GM21576 (cell line): ENCODE measurements at regions not wholly inside any gene's neighbourhood (a gene's known extent, or its start where the extent isn't known, plus 50 kb on each side); places are given as distances from the start of the nearest gene placed in this dataset.
A peak's percentile ranks its signal among the peaks of the same experiment; 100 is the strongest.

Source experiments
- ATAC-seq: cut with Tn5 transposase; IDR thresholded peaks from one replicate; pipeline ENCODE4 v1.9.1; 2021; ENCODE audit warnings: mild to moderate bottlenecking, moderate library complexity; ENCODE audit not compliant: unreplicated experiment

DNA sequence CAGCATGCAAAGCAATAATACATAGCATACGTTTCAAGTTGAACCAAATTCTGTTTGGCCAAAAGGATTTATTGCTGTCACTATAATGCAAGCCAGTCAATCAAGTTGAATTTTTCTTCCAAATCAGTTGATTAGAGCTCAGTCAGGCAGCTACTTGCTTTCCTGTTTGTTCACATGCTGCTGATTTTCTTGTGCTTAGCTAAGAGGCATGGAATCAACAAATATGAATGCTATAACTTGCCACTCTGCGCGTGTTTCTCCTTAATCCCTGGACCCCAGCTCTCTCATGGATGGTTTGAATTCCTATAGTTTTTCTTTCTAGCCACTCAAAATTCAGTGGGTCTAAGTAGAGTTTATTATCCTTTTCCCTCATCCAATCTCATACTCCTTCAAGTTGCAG is 311.3 kb downstream of the KLF5 start:
- no peak for ATAC-seq

DNA sequence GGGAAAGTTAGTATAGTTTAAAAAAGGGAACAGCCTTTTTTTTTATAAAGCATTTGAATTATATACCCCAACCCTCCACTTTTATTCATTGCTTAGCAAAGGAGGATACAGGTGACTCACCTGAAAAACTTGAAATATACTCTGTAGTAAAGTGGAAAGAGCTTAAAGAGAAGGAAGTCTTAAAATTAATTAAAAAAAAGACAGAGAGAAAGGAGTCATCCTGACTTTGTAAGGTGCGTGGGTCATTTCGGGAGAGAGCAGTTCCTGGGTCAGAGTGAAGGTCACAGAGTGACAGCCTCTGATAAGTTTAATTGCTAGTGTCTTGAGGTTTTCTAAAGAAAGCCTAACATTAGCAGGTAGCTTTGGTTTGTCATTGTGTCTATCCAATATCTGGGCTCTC is 310.3 kb downstream of the KLF5 start:
- no peak for ATAC-seq

DNA sequence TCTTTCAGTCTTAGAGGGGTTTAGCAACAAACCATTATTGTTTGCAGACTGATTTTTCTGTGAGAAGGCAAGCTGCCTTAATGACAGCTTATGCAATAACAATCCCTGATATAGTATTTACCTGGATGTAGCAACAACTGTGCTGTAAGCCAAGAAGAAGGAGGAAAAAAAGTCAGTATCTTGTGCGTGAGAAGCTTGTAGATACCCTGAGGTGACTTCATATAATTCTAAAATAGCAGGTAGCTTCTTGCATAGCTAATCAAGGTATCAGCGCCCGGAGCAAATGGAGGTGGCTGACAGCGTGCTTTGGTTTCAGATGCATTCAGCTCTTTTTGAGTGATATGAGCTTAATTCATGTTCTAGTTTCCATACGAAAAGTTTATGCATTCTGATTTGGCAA is 309.8 kb downstream of the KLF5 start:
- ATAC-seq = no peak

DNA sequence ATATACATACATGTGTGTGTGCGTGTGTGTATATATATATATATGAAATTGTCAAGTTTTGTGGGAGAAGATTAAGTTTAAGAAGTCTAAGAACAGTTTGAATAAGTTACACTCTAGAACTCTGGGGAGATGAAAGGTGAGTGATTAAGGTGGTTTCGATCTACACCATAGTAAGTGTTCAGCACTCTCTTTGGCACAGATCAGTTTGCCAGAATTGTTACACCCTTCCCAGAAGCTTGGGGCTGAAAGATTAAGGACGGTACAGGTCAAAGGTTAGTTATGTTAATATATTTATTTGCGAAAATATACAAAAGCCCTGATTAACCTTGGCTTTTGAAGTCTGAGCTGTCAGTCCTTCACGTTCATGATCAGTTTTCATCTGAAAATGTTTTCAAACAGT is 309.1 kb downstream of the KLF5 start:
- no peak for ATAC-seq

DNA sequence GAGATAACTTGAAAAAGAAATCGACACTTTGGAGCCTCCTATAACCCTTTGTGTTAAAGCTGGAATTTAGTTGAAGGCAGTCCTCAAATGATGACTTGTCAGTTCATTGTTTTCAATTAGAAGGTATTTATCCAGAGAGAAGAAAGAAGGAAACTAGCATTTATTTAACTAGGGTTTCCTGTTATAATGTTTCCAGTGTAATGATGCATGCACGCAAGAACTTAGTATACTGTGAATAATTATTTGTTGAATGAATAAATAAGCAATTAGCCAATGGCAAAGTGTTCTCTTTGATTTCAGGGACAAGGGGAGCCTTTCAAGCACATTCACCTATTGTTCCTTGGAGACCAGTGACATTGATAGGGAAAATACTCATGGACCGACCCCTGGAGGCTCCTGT is 307.4 kb downstream of the KLF5 start:
- ATAC-seq = no peak

DNA sequence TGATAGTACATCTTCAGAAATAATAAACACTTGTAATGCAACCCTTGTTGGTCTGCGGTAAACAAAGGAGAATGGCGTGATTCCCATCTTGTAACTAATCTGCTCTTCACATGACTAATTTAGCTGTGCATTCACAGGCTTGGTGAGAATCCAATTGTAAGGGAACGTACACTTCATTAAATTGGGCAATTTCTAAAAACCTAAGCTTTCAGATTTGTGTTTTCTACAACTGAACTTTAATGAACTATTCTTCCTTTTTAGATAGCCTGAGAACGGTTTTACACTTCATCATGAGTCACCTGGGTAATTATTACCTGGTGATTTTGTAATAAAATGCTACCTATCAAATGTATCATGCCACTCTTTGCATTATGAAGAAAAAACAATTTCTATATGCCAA is 306.9 kb downstream of the KLF5 start:
- ATAC-seq = no peak

DNA sequence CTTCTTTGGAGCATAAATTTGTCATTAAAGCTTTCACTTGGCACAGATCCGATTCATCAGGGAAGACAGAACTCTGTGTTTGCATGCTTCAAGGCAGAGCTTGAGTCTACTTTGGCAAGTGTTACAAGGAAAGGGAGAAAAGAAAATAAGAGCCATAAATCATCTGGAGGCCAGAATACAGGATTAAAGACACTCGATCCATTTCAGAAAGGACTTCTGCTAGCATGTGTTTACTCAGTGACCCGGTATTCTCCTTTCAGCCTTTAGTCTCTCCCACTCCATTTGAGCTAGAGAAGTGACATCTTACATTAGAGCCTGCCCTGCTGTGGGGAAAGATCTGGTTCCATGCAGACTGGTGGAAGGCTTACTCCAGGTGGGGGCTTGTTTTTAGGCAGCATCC is 306.4 kb downstream of the KLF5 start:
- ATAC-seq = no peak

DNA sequence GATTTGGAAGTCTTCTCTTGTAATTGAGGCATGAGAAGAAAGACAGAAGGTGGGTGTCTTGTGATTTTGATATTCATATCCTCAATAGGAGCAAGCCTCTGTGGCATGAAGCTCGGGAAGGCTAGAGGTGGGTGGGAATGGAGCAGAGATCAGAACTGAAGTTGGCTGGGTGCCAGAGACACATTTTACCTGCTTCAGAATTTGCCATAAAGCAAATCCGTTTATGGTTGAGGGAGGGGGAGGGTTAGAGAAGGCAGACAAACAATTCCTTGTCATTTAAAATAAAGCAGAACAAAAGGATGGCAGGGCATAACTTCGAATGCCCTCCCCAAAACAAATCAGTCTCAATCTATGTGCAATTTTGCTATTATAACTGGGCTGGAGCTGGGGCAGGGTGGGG is 305.9 kb downstream of the KLF5 start:
- no peak for ATAC-seq

DNA sequence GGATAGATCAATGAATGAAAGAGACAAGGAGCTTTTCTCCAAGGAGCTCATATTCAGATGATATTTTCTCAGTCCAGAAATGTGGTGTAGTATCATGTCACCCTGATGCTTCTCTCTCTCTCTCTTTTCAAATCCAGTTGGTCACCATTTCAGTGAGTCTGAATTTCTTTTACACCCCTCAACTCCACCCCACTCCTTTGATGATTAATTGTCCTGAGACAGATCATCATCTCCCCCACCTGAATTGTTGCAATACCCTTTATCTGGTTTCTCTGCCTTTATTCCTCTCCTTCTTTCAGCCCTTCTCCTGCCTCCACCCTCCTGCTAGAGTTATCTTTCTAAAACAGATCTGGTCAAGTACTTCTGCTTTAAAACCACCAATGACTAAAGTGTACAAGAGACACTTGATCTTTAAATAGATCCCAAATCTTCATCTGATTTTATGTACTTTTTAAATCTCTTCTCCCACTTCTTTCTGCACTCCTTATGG is 299.8 kb downstream of the KLF5 start:
- no peak for ATAC-seq

DNA sequence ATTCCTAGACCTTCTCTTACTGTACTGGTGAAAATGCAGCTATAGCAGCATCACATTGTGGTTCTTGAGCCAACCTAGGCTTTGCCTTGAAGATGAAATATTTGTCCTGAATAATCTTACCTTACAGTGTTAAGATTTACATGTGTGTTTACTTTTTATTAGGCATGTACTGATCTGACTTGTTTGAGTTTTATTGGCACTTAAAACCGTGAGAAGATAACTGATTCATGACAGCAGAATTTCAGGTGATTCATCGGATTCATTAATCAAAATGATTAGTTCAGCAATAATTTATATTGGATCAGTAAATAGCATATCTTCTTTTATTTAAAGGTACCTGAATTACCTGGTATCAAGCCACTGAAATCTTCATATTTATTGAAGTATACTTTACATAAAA is 296.3 kb downstream of the KLF5 start:
- no peak for ATAC-seq

DNA sequence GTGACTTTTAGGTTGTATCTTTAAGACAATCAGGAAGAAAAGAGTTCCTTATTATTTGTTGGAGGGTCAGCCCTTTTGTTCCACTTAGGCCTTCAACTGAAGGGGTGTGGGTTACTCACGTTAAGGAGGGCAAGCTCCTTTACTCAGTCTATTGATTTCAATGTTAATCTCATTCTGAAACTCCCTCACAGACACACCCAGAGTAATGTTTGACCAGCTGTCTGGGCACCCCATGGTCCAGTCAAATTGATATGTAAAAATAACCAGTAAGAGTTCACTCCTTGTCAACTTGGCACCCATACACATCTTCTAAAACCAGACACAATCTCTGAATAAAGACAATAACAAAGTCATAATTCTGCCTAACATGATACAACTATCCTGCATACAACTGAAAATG is 292.9 kb downstream of the KLF5 start:
- ATAC-seq = no peak

DNA sequence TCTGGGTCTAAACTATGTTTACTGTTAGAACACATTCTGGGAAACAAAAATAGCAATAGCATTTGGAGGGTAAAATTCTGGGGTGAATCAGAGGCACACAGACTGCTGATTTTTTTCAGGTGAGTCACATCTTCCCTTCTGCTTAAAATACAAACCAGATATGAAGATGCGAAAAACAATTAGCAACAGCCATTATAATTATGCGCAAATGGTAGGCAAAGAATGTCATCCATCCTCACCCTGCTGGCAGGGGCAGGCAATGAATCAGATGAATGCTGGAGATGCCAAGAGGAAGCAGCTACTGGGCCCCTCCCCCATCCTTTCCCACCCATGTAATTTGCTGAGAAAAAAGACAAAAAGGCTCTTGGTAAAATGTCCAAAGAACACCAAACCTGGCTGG is 282.9 kb downstream of the KLF5 start:
- no peak for ATAC-seq

DNA sequence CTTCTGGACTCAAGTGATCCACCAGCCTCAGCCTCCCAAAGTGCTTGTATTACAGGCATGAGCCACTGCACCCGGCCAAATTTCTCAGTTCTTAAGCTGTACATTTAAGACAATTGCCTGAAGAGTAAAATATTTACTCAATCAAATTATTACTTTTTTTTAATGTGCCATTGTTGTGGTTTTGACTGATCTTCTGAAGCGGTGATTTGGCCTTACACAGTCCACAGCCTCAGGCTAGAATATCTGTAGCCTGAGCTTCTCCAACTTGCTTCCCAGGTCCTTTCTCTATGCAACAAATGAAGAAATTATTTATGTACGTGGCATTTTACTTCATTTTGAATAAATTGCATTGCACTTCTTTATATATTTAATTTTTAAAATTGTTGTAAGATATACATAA is 281.3 kb downstream of the KLF5 start:
- ATAC-seq = no peak

DNA sequence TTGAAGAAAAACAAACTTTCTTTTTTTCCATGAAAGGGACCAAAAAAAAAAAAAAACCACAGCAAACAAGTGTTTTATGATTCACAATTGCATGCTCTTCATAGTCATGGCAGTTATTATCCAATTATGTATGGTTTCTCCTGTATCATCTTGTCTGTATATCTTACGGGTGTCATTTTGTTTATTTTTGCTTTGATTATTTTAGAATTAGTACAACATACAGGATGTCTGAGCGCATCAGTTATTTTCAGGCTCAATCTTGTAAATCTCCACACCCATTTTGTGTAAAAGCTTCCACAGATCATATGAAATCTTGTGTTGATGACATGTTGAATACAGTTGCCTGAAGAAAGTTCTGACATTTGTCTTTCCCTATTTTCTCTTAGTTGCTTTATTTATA is 280.3 kb downstream of the KLF5 start:
- no peak for ATAC-seq

DNA sequence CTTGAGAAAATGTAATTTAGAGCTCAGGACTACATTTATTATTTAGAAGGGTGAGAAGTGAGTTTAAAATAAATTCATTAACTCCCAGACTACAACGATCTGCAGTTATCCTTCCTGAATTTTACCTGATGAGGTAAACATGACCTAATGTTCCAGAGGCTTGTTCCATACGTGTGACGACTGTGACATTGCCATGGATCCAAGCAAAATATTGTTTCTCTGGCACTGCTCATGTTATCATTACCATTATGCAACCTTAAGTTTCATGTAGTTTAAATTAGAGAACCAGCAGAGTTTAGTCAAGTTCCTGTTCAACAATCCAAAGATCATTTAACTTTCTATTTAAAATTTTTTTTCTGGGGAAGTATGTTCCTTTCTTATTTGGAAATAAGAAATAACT is 279.6 kb downstream of the KLF5 start:
- ATAC-seq = no peak

DNA sequence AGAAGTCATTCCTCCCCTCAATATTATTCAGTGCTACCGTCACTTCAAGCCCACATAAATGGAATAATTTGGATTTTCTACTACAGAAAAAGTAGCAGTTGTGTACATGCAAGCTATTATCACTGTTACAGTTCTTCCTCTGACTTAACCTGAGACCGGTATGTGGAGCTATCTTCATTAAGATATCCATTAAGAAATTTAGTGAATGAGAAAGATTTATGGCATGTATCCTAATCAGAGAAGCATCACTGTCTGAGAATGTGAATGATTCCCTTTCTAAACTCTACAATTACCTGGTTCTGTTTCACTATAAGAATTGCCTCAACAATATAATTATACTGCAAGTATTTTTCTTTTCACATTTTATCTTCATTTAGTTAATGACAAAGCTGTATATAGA is 278.7 kb downstream of the KLF5 start:
- no peak for ATAC-seq

DNA sequence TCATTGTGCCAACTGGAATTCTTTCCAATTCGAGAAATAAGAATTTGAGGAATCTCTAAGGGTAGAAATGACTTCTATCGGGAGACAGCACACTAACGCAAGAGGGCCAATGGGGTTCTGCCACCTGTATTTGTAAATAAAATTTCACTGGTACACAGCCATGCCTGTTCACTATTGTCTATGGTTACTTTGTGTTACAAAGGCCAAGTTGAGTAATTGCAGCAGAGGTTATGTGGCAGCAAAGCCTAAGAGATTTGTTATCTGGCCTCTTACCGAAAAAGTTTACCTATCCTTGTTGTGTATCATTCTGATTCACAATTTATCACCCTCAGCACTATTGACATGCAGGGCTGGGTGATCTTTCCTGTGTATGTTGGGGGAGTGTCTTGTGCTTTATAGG is 278.0 kb downstream of the KLF5 start:
- ATAC-seq = no peak

DNA sequence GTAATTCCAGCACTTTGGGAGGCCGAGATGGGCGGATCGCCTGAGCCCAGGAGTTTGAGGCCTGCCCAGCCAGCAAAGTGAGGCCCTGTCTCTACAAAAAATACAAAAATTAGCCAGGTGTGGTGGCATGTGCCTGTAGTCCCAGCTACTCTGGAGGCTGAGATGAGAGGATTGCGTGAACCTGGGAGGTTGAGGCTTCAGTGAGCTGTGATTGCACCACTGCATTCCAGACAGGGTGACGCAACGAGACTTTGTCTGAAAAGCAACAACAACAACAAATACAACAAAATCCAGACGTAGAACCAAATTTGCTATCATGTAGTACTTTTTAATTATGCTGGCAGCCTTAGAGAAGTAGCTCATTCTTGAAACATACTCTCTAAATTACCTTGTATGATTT is 277.1 kb downstream of the KLF5 start:
- ATAC-seq = no peak

DNA sequence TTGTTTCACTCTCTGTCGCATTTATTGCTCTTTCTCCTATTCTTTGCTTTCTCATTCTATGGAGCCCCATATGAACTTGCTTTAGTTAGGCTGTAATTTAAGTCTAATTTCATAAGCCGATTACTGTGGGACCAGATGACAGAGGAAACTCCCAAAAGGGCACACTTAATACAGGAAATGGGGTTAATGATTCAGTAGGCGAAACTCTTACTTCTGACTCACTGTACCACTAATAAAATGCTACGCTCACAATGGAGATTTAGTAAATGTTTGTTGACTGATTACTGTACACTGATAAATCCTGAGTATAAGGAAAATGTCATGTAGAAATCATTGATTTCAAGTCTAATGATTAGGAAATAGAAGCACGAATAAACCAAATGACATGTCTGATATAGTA is 276.4 kb downstream of the KLF5 start:
- peak; percentile 80 for ATAC-seq

DNA sequence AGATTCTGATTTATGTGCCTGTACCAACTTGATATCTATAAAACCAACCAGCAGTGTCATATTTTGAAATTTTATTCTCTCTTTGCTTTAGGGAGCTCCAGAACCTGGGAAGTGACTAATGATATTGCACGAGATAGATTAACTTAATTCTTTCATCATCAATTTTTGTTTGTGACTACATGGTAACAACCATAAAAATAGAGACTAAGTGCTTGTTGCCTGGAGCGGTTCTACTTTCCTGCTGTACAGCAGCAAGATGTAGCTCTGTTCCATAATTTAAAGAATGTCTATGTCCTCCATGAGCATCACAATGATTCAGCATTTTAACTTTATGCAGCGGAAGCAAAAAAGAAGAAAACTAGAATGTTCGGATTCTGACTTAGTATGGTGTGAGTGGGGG is 275.6 kb downstream of the KLF5 start:
- ATAC-seq = no peak

DNA sequence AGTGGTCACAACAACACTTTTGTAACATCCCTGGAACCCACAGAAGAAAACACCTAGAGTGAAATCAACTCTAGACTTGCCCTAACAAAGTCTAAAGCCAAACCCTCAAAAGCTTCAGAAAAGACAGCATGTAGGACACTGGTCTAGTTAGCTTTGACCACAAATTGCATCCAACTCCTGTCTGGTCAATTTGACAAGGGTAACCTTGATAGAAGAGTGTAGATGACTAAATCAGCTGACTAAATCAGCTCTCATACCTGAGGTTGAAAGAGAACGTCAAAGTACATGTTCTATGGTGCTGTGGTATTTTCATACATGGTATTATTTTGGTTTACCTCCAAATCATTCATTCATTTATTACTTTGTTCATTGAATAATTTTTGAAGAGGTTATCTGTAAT is 272.8 kb downstream of the KLF5 start:
- no peak for ATAC-seq

DNA sequence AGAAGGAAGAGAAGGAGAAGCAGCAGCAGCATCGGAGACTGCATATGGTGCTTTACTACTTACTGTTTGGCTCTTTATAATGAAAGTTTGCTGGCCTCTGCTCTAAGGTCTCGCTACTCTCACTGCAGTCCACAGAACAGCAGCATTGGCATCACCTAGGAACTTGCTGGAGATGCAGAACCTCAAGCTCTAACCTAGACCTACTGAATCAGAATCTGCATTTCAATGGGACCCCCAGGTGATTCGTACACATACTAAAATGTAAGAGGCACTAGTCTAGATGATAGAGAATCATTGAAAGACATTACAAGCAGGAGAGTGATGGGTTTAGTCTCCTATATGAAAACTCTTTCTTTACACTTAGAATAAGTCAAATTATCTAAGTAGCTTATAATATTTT is 270.6 kb downstream of the KLF5 start:
- ATAC-seq = no peak

DNA sequence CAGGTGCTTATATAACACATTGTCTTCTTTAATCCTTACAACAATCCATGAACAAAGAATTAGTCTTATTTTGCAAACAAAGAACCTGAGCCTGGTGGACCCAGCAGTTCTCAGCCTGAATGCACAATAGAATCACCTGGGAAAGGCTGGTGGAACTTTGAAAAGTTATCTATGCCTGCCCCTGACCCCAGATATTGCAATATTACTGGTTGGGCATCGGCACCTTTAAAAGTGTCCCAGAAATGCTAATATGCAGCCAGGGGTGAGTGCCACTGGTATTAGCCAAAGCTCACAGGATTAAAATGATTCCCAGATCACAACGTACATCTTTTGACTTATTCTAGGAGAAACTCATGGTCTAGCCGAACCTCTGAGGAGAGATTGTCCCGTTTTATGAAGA is 268.8 kb downstream of the KLF5 start:
- no peak for ATAC-seq
